ENCODE measurements at regions not wholly inside any gene's neighbourhood (a gene's known extent, or its start where the extent isn't known, plus 50 kb on each side); places are given as distances from the start of the nearest gene placed in this dataset.

DNA sequence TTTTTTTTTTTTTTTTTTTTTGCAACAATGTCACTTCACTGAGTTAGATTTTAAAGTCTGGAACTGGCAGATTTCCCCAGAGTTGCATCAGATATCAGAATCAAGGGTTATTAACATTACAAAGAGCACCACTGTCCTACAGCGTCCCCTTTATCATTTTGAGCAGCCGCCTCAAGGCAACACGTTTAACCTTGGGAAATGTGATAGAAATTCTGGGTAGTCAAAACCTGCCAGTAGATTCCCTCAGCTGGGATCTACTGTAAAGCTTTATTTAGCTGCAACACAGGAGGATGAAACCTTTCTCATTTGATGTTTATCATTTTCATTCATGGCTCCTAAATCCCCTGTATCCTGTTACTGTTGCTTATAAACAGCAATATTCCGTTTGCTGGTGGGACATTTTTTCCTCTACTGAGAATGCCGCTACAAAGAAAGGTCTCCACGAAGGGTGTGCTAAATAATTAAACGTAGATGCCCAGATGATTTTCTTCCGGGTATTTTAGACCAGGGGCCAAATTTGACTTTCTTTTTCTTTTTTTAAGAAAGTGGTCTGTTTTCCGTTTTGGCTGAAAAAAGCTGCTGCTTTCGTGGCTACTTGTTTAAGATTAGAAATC lies 436.1 kb upstream of the GOT2 start:
- Histone ChIP-seq H3K36me3 (ENCODE audit: control insufficient read depth, insufficient read depth, low read length, severe bottlenecking) (no peaks in the 10 kb centered on the region), H3K9ac (ENCODE audit: low read length) (no peak overlapping the region), H3K27me3 (replicated peaks; ENCODE audit: control insufficient read depth, insufficient read depth, low read length) (no peaks in the 10 kb centered on the region), H3K9me3 (ENCODE audit: control insufficient read depth, low read length) (no peaks in the 10 kb centered on the region), H3K4me1 (ENCODE audit: control insufficient read depth, insufficient read depth, low read length) (peaks cover 5% of the 10 kb centered on the region), H3K4me3 (ENCODE audit: low read length) (no peak overlapping the region)
- DNase-seq (ENCODE audit: low read depth): no peak

GRCh38 chr16:59169168-59169567 lies 435.1 kb upstream of the GOT2 start:
- Histone ChIP-seq H3K9ac (ENCODE audit: low read length) (no peak overlapping the region), H3K4me1 (ENCODE audit: control insufficient read depth, insufficient read depth, low read length) (peaks cover 5% of the 10 kb centered on the region), H3K27me3 (replicated peaks; ENCODE audit: control insufficient read depth, insufficient read depth, low read length) (no peaks in the 10 kb centered on the region), H3K4me3 (ENCODE audit: low read length) (no peak overlapping the region), H3K9me3 (ENCODE audit: control insufficient read depth, low read length) (no peaks in the 10 kb centered on the region), H3K36me3 (ENCODE audit: control insufficient read depth, insufficient read depth, low read length, severe bottlenecking) (no peaks in the 10 kb centered on the region)
- DNase-seq (ENCODE audit: low read depth): no peak

GRCh38 chr16:59168461-59169114 lies 434.5 kb upstream of the GOT2 start:
- H3K36me3 ChIP-seq (ENCODE audit: control insufficient read depth, insufficient read depth, low read length, severe bottlenecking): no peaks in the 10 kb centered on the region
- peaks cover 5% of the 10 kb centered on the region for H3K4me1 ChIP-seq (ENCODE audit: control insufficient read depth, insufficient read depth, low read length)
- no peak for DNase-seq (ENCODE audit: low read depth)
- no peaks in the 10 kb centered on the region for H3K27me3 ChIP-seq (replicated peaks; ENCODE audit: control insufficient read depth, insufficient read depth, low read length)
- H3K9me3 ChIP-seq (ENCODE audit: control insufficient read depth, low read length): no peaks in the 10 kb centered on the region
- no peak overlapping the region for H3K9ac ChIP-seq (ENCODE audit: low read length)
- H3K4me3 ChIP-seq (ENCODE audit: low read length): no peak overlapping the region

DNA sequence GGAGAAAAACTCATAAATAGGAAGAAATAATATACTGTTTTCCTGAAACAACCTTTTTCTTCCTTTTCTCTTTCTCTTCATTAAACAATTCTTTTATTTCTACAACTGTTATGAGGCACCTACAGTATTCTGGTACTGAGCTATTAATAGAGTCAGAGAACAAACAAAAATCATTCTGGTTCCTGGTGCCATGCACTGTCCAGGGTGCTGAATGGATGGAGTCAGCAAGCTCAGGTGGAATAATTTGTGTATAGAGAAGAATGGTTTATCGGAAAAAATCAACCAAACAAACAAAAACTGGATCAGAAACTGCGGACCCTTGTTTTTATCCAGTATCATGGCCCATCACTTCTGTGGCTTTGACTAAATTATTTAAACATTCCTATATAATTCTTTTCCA lies 430.3 kb upstream of the GOT2 start:
- H3K4me3 ChIP-seq (ENCODE audit: low read length): no peak overlapping the region
- no peak for DNase-seq (ENCODE audit: low read depth)
- no peaks in the 10 kb centered on the region for H3K36me3 ChIP-seq (ENCODE audit: control insufficient read depth, insufficient read depth, low read length, severe bottlenecking)
- no peaks in the 10 kb centered on the region for H3K9me3 ChIP-seq (ENCODE audit: control insufficient read depth, low read length)
- H3K4me1 ChIP-seq (ENCODE audit: control insufficient read depth, insufficient read depth, low read length): no peaks in the 10 kb centered on the region
- H3K9ac ChIP-seq (ENCODE audit: low read length): no peak overlapping the region
- H3K27me3 ChIP-seq (replicated peaks; ENCODE audit: control insufficient read depth, insufficient read depth, low read length): no peaks in the 10 kb centered on the region

DNA sequence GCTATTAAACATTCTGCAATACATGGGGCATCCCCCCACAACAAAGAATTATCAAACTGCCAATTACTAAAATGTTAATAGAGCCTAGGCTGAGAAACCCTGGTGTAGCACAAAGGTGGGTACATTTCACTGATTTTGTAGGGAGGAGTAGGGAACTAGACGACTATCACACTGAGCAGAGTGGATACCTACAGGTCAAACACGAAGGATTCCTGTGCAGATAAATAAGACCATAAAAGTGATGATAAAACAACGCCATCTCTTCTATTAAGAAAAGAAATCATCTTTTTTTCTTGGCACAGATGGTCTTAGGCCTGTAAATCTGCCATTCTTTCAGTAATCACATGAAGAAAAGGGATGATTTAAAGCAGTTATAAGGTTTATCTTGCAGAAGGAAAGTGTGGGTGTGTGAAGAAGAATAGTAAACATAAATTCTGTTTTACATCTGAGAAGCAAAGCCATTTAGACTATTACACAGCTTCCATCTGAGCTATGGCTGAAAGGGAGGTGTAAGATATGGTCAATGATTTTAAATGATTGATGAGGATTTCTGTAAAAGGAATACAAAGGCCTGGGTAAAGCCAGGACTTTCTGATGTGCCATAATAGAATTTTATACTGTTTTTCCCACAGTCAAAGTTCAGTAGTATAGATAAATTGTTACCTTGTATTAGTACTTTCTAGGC lies 429.4 kb upstream of the GOT2 start:
- no peaks in the 10 kb centered on the region for H3K36me3 ChIP-seq (ENCODE audit: control insufficient read depth, insufficient read depth, low read length, severe bottlenecking)
- no peak overlapping the region for H3K4me3 ChIP-seq (ENCODE audit: low read length)
- H3K4me1 ChIP-seq (ENCODE audit: control insufficient read depth, insufficient read depth, low read length): no peaks in the 10 kb centered on the region
- H3K27me3 ChIP-seq (replicated peaks; ENCODE audit: control insufficient read depth, insufficient read depth, low read length): no peaks in the 10 kb centered on the region
- H3K9ac ChIP-seq (ENCODE audit: low read length): no peak overlapping the region
- no peak for DNase-seq (ENCODE audit: low read depth)
- no peaks in the 10 kb centered on the region for H3K9me3 ChIP-seq (ENCODE audit: control insufficient read depth, low read length)

DNA sequence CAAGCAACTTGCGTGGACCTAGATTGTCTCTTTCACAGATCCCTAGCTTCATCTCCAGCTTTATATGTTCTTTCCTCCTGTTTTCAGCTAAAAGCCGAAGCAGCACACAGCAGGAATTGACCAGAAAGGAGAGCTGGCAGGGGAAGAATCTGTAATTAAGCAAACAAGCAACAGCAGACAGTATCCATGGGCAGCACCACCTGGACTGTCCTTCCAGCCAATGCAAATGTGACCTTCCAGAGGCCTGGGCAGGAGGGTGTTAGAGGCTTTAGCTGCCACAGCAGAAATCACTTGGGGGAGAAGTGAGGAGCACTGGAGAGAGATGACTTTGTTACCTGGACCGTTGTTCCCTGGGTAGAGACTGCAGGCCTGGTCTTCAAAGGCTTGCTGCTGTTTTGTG lies 427.6 kb upstream of the GOT2 start:
- Histone ChIP-seq H3K9ac (ENCODE audit: low read length) (no peak overlapping the region), H3K4me1 (ENCODE audit: control insufficient read depth, insufficient read depth, low read length) (no peaks in the 10 kb centered on the region), H3K36me3 (ENCODE audit: control insufficient read depth, insufficient read depth, low read length, severe bottlenecking) (no peaks in the 10 kb centered on the region), H3K9me3 (ENCODE audit: control insufficient read depth, low read length) (no peaks in the 10 kb centered on the region), H3K4me3 (ENCODE audit: low read length) (no peak overlapping the region), H3K27me3 (replicated peaks; ENCODE audit: control insufficient read depth, insufficient read depth, low read length) (no peaks in the 10 kb centered on the region)
- no peak for DNase-seq (ENCODE audit: low read depth)

- Histone ChIP-seq H3K36me3 (ENCODE audit: control insufficient read depth, insufficient read depth, low read length, severe bottlenecking) (no peaks in the 10 kb centered on the region), H3K9me3 (ENCODE audit: control insufficient read depth, low read length) (no peaks in the 10 kb centered on the region), H3K27me3 (replicated peaks; ENCODE audit: control insufficient read depth, insufficient read depth, low read length) (no peaks in the 10 kb centered on the region), H3K4me1 (ENCODE audit: control insufficient read depth, insufficient read depth, low read length) (no peaks in the 10 kb centered on the region), H3K4me3 (ENCODE audit: low read length) (no peak overlapping the region), H3K9ac (ENCODE audit: low read length) (no peak overlapping the region)
- DNase-seq (ENCODE audit: low read depth): no peak
Measured at GRCh38 chr16:59154295-59154694, 420.2 kb upstream of the GOT2 start.

GRCh38 chr16:59148769-59149155 lies 414.6 kb upstream of the GOT2 start:
- Histone ChIP-seq H3K9me3 (ENCODE audit: control insufficient read depth, low read length) (no peaks in the 10 kb centered on the region), H3K36me3 (ENCODE audit: control insufficient read depth, insufficient read depth, low read length, severe bottlenecking) (no peaks in the 10 kb centered on the region), H3K9ac (ENCODE audit: low read length) (no peak overlapping the region), H3K4me3 (ENCODE audit: low read length) (no peak overlapping the region), H3K4me1 (ENCODE audit: control insufficient read depth, insufficient read depth, low read length) (peaks cover 6% of the 10 kb centered on the region), H3K27me3 (replicated peaks; ENCODE audit: control insufficient read depth, insufficient read depth, low read length) (no peaks in the 10 kb centered on the region)
- DNase-seq (ENCODE audit: low read depth): no peak

DNA sequence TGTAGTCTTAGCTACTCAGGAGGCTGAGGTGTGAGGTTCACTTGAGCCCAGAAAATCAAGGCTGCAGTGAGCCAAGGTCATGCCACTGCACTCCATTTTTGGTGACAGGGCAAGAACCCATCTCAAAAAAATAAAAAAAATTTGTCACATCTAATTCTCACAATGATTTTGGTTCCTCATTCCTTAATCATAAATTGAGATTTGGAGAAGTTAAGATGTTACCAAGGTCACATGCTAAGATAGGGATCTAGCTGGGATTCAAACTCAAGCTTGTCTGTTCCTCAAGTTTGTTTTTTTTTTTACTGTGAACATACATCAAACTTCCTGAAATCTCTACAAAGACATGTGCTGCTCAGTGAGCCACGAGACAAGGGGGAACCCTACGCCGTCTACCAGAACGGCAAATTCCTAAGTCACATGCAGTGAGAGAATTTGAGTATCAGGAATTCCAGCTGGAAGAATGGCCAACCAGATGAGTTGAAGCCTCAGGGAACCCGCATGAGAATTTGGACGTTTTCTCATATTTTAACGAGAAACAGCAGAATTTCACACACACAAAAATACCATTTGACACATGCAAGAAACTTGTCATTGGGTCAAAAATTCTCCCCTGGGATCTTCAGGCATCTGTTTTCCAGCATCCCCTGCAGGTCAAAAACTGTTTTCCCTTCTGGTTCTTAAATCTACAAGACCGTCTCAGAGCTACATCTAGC lies 414.1 kb upstream of the GOT2 start:
- no peak for DNase-seq (ENCODE audit: low read depth)

DNA sequence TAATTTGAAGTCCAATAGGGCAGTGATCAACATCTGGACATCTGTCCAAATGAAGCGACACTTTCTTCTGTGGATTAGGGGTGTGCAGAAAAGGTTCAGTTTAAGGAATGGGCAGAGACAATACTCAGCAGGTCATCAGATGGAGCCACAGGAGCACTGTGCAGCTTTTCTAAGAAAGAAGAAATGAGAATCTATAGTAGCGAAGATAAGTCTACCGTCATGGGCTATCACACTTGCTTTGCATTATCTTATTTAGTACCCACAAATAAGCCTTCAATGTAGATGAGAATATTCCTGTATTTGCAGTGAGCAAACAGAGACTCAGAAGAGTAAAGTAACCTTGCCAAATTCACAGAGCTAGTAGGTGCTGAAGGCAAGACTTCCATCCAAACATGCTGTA lies 412.0 kb upstream of the GOT2 start:
- Histone ChIP-seq H3K27me3 (replicated peaks; ENCODE audit: control insufficient read depth, insufficient read depth, low read length) (no peaks in the 10 kb centered on the region), H3K9ac (ENCODE audit: low read length) (no peak overlapping the region), H3K36me3 (ENCODE audit: control insufficient read depth, insufficient read depth, low read length, severe bottlenecking) (no peaks in the 10 kb centered on the region), H3K9me3 (ENCODE audit: control insufficient read depth, low read length) (no peaks in the 10 kb centered on the region), H3K4me1 (ENCODE audit: control insufficient read depth, insufficient read depth, low read length) (peaks cover 6% of the 10 kb centered on the region), H3K4me3 (ENCODE audit: low read length) (no peak overlapping the region)
- DNase-seq (ENCODE audit: low read depth): no peak

More for the DNA sequence above, 414.1 kb upstream of the GOT2 start:
- Histone ChIP-seq H3K9ac (ENCODE audit: low read length) (no peak overlapping the region), H3K27me3 (replicated peaks; ENCODE audit: control insufficient read depth, insufficient read depth, low read length) (no peaks in the 10 kb centered on the region), H3K36me3 (ENCODE audit: control insufficient read depth, insufficient read depth, low read length, severe bottlenecking) (no peaks in the 10 kb centered on the region), H3K4me1 (ENCODE audit: control insufficient read depth, insufficient read depth, low read length) (peaks cover 6% of the 10 kb centered on the region), H3K4me3 (ENCODE audit: low read length) (no peak overlapping the region), H3K9me3 (ENCODE audit: control insufficient read depth, low read length) (no peaks in the 10 kb centered on the region)

DNA sequence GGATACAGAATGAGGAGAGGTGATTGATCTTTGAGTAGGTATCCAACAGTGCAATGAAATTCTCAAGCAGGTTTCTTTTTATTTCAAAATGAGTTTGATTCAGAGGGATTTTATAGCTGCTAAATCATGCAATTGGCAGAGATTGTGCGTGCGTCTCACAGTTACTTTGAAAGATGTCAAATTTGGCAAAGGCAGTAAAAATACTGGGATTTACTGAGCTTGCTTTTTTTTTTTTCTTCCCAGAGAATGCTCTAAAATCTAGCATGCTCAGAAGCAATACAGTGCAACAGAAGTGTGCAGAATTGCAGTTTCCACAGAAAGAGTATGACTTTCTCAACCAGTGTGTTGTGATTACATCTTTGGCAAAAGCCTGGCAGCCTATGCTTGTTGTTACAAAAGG lies 410.7 kb upstream of the GOT2 start:
- no peaks in the 10 kb centered on the region for H3K27me3 ChIP-seq (replicated peaks; ENCODE audit: control insufficient read depth, insufficient read depth, low read length)
- H3K9me3 ChIP-seq (ENCODE audit: control insufficient read depth, low read length): no peaks in the 10 kb centered on the region
- H3K4me3 ChIP-seq (ENCODE audit: low read length): no peak overlapping the region
- no peaks in the 10 kb centered on the region for H3K36me3 ChIP-seq (ENCODE audit: control insufficient read depth, insufficient read depth, low read length, severe bottlenecking)
- H3K9ac ChIP-seq (ENCODE audit: low read length): no peak overlapping the region
- peaks cover 6% of the 10 kb centered on the region for H3K4me1 ChIP-seq (ENCODE audit: control insufficient read depth, insufficient read depth, low read length)
- DNase-seq (ENCODE audit: low read depth): no peak

All from adipocyte (in vitro differentiated cells).